Stimulated activated CD4-positive, alpha-beta T cell treated with anti-CD3 and anti-CD28 coated beads, Interleukin-12 subunit alpha, Interleukin-12 subunit beta, amount 100 ng/mL, for 4 hours (primary cell): ENCODE measurements at regions not wholly inside any gene's neighbourhood (a gene's known extent, or its start where the extent isn't known, plus 50 kb on each side); places are given as distances from the start of the nearest gene placed in this dataset.

Source experiments
- DNase-seq: peaks from one replicate; pipeline ENCODE4 v3.0.0-alpha.2; 2020

GRCh38 chr3:24598695-24599470 lies 104.2 kb upstream of the THRB start:
- DNase-seq = no peak

DNA sequence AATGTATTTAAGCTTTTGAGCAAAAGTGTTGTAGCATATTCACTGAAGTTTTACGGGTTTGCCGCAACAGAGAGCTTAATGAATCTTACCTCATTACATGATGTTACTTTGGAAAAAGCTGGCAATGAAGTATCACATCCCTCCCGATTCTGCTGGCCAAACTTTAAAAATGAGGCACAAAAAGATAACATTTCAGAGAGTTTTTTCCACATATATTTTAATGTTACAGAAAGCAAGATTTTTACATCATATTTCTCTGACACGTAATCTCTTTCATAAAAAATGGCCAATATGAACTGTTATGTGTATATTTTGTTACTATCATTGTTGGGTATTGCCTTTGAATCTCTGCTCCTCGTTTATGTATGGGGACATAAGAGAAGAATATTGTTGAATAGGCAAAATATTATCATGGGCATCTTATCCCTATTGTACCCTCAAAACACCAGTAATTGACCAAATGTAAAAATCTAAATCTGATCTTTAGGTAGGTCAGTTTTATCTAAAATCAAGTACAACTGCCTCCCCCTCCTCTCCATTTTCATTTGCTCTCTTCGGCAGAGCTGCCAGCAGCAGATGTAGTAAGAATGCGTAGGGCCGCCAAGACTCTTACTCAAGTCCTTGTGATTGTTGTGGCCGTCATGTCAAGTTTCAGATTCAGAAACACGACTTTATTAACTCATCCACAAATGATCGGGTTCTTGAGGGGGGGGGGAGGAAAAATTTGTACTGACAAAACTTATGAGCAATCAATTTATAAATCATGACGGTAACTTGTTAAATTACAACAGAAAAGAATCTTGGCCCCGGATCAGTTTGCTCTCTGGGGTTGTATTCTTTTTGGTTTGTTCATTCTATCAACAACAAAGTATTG lies 106.7 kb upstream of the THRB start:
- no peak for DNase-seq

GRCh38 chr3:24604215-24604614 lies 109.6 kb upstream of the THRB start:
- DNase-seq = no peak

DNA sequence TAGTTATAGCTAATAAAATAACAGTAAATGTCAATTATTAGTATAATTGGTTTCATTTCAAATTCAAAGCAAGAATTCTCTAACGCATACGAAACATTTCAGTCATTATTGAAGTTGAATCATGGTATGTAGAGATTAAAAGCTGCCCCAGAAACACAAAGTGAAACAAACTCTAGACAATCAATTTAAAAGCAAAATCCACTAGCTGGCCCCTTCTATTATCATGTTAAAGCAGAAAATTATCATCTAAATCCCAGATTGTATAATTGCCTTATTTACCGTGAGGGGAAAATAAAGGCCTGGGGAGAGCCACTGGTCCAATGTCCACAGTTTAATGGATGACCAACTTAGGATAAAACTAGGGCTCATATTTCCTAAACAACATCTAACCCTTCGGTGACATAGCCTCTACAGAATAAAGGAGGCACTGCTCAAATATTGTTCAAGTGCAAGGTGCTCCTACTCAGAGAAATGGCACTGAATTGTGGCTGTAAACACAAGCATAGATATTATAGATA lies 110.9 kb upstream of the THRB start:
- no peak for DNase-seq

GRCh38 chr3:24607281-24607680 lies 112.6 kb upstream of the THRB start:
- no peak for DNase-seq

- DNase-seq = no peak
Measured at GRCh38 chr3:24608701-24609390, 114.2 kb upstream of the THRB start.

GRCh38 chr3:24614359-24614758 lies 119.7 kb upstream of the THRB start:
- DNase-seq = no peak

DNA sequence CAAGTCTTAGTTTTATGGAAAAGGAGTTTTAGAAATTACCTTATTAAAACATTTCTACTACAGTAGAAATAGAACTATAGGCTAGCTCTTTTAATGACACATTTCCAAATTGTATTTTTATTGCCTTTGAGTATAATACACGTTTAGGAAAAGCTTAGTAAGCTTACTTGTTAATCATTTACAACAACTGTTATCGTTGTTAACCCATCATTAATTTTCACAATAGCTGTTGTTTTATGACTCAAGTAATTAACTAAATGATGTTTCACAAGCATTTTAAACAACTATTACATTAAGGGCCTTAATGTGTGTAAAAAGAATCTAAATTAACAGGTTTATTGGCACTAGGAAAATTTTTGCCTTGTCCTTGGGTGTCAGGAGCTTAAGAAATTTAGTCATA lies 120.5 kb upstream of the THRB start:
- DNase-seq = no peak

DNA sequence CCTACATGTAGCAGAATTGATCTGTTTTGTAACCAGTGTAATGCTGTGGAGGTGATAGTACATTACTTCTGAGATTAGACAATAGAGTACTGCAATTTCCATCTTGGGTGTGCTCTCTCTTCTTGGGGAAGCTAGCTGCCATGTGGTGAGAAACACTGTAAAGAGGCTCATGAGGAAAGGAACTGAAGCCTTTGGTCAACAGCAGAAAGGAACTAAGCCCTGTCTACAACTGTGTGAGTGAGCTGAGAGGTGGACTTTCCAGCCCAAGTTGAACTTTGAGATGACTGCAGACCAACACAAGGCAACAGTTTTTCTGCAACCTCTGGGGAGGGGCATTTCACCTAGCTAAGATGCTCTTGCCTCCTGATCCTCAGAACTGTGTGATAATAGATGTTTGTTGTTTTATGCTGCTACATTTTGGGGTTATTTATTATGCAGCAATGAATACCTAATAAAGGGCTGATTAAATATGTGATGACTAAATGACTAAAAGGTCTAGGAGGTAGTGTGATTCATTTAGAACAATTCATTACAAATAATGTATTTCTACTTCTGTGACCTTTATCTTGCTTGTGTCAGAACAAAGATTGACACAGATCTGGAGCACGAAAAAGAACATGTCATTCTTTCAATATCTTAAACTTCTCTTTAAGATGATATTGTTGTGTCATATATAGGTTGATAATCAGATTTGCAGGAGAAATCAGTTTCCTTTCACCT lies 121.6 kb upstream of the THRB start:
- no peak for DNase-seq

DNA sequence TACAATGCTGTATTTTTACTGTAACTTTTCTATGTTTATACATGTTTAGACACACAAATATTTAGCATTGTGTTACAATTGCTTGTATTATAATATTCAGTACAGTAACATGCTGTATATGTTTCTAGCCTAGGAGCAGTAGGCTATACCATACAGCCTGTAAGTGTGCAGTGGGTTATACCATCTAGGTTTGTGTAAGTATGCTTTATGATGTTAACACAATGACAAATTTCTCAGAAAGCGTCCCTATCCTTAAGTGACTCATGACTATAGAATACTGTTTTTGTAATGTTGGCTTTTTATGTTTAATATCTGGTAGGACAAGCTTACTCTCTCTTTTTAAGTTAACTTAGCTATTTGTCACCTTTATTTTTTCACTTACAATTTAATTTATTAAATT lies 127.5 kb upstream of the THRB start:
- DNase-seq = no peak

GRCh38 chr3:24622696-24623225 lies 128.1 kb upstream of the THRB start:
- DNase-seq = no peak

DNA sequence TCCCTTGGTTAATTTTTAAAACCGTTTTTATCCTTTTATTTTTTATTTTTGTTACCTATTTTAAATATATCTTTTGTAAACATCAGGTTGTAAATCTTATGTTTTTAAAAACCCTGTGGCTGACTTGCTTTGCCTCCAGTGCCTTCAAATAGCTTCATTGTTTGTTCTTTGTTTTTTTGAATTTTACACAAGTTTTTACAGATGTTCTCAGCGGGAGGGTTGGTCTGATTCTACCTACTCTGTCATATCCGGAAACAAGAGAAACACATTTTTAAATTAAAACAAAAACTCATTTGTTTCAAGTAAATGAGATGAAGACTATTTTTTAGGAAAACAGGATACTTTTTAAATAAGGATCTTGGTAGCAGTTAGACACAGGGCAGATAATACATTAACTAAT lies 129.0 kb upstream of the THRB start:
- DNase-seq = no peak

DNA sequence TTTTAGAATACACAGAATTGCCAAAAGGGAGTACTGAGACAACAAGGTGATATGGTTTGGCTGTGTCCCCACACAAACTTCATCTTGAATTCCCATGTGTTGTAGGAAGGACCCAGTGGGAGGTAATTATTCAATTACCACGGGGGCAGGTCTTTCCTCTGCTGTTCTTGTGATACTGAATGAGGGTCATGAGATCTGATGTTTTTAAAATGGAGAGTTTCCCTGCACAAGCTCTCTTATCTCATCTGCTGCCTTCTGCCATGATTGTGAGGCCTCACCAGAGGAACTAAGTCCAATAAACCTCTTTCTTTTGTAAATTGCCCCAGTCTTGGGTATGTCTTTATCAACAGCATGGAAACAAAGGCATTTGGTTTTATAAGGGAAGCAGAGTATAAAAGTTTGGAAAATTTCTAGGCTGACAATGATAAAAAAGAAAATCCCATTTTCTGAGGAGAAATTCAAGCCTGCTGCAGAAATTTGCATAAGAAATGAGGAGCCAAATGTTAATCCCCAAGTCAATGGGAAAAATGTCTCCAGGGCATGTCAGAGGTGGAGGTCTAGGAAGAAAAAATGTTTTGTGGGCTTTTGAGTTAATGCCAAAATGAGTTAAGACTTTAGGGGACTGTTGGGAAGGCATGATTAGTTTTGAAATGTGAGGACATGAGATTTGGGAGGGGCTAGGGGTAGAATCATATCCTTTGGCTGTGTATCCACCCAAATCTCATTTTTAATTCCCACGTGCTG lies 130.5 kb upstream of the THRB start:
- DNase-seq = no peak

DNA sequence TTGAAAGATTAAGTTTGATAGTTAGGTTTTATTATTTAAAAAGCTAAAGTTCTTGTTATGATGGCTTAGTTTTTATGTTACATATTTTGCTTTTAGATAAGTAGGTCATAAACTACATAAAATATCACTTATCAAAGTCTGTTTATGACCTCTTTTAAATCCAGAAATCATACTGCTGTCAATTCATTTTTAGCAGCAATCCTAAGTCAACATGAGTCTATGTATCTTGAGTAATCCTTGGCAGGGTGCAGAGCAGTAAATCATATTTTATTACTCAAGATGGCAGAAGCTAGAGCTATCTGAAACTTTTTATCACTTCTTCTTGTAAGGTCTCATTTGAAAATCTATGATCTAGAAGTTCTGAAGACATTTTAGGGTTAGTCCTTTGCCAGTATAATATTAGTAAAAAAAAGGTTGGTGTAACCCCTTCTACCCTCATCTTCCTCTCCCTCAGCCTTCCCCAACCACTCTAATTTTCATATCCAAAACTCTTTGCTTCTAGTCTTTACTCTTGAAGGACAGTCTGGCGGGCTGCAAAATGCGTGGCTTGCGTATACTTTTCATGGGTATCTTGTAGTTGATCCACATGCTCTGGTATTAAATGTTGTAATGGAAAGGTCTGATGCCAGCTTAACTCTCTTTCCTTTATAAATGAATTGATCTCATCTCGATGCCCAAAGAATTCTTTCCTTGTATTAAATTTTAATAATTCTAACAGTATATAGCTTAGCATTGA lies 134.0 kb upstream of the THRB start:
- DNase-seq = no peak

- DNase-seq = no peak
Measured at GRCh38 chr3:24631481-24631880, 136.8 kb upstream of the THRB start.

DNA sequence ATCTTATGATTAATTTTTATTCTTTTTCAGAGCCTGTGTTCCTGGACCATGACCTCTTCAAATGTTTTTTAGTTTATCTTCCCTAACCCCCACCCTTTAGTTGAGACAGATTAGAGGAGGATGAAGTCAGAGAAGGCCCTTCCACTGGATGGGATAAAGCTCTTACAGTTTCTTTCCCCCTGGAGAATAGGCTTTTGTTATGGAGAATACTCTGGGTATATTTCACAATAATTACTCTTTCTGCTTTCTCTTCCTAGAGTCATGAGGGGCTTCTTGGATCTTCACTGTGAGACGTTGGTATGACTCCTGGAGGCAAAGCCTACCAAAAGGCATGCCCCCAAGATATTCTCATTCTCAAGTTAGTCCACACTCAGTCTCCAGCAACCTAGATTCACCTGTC lies 144.4 kb upstream of the THRB start:
- no peak for DNase-seq

GRCh38 chr3:24639481-24640329 lies 145.1 kb upstream of the THRB start:
- DNase-seq = no peak

- DNase-seq = no peak
Measured at GRCh38 chr3:24640330-24640877, 145.8 kb upstream of the THRB start.

- DNase-seq = no peak
Measured at GRCh38 chr3:24641628-24642027, 147.0 kb upstream of the THRB start.

GRCh38 chr3:24645047-24645446 lies 150.4 kb upstream of the THRB start:
- DNase-seq = no peak
